IMR-90 (cell line): ENCODE measurements at regions not wholly inside any gene's neighbourhood (a gene's known extent, or its start where the extent isn't known, plus 50 kb on each side); places are given as distances from the start of the nearest gene placed in this dataset.

Source experiments
- ATAC-seq: fragments of 200-7000 bp; cut with Tn5 transposase; 2 replicates; pipeline ENCODE4 v1.9.1; 2020; ENCODE audit warnings: low read depth, mild to moderate bottlenecking, moderate library complexity
- BruUV-seq: library from RNA; stranded (reverse); fragments of 400-500 nt; replicated peaks from 2 replicates; lab custom pipeline; 2021; lab: Mats Ljungman, UMichigan
- CTCF ChIA-PET: fragments of 300-600 bp; formaldehyde crosslinking; extraction: SDS; loops from one replicate; lab custom pipeline; 2021; ENCODE audit warnings: antibody characterized with exemption; lab: Yijun Ruan, JAX
- POLR2A ChIA-PET: fragments of 300-600 bp; sonication (Branson Sonifier 250); formaldehyde crosslinking; loops from one replicate; lab custom pipeline; 2022; ENCODE audit warnings: antibody characterized with exemption; ENCODE audit not compliant: unreplicated experiment; lab: Charles Lee
- DNase-seq: peaks from one replicate; pipeline ENCODE4 v3.0.0; 2013
- H2AFZ ChIP-seq: replicated peaks from 2 replicates; pipeline ENCODE3; 2013; ENCODE audit warnings: low read length, mild to moderate bottlenecking; ENCODE audit not compliant: poor library complexity
- H2AK5ac ChIP-seq: 2 replicates; pipeline ENCODE4 v1.6.1; 2013; ENCODE audit warnings: low read depth, low read length, inconsistent platforms
- H2AK9ac ChIP-seq: replicated peaks from 2 replicates; pipeline ENCODE3; 2013; ENCODE audit warnings: mild to moderate bottlenecking, low read depth, low read length, moderate library complexity; ENCODE audit not compliant: poor library complexity
- H2BK120ac ChIP-seq: 2 replicates; pipeline ENCODE4 v1.6.1; 2013; ENCODE audit warnings: low read depth, low read length, inconsistent platforms
- H2BK15ac ChIP-seq: 3 replicates; pipeline ENCODE4 v1.6.1; 2013; ENCODE audit warnings: low read depth, low read length, inconsistent platforms
- H2BK20ac ChIP-seq: 2 replicates; pipeline ENCODE4 v1.6.1; 2013; ENCODE audit warnings: low read depth, mild to moderate bottlenecking, inconsistent platforms, low read length, moderate library complexity
- H2BK5ac ChIP-seq: 2 replicates; pipeline ENCODE4 v1.6.1; 2013; ENCODE audit warnings: mild to moderate bottlenecking, low read depth, low read length, inconsistent platforms; ENCODE audit not compliant: poor library complexity, severe bottlenecking
- H3K14ac ChIP-seq: replicated peaks from 2 replicates; pipeline ENCODE4 v1.6.1; 2013; ENCODE audit warnings: low read depth, low read length, inconsistent platforms
- H3K18ac ChIP-seq: 2 replicates; pipeline ENCODE4 v1.6.1; 2013; ENCODE audit warnings: low read depth, low read length, control low read depth
- H3K23ac ChIP-seq: 2 replicates; pipeline ENCODE4 v1.6.1; 2013; ENCODE audit warnings: low read depth, low read length, inconsistent platforms
- H3K27ac ChIP-seq: 2 replicates; pipeline ENCODE4 v1.5.1; 2013; ENCODE audit warnings: mild to moderate bottlenecking, control low read depth, low read length; ENCODE audit not compliant: insufficient read depth
- H3K27me3 ChIP-seq: 2 replicates; pipeline ENCODE4 v1.6.1; 2013; ENCODE audit warnings: low read length; ENCODE audit not compliant: control insufficient read depth, insufficient read depth
- H3K36me3 ChIP-seq: 2 replicates; pipeline ENCODE4 v1.6.1; 2013; ENCODE audit warnings: low read length, mixed read lengths; ENCODE audit not compliant: control insufficient read depth, insufficient read depth
- H3K4ac ChIP-seq: 2 replicates; pipeline ENCODE4 v1.6.1; 2013; ENCODE audit warnings: low read depth, low read length, inconsistent platforms
- H3K4me1 ChIP-seq: 2 replicates; pipeline ENCODE4 v1.6.1; 2013; ENCODE audit warnings: low read length, mixed read lengths; ENCODE audit not compliant: control insufficient read depth, insufficient read depth
- H3K4me2 ChIP-seq: 2 replicates; pipeline ENCODE4 v1.6.1; 2013; ENCODE audit warnings: low read depth, mild to moderate bottlenecking, control low read depth, low read length, moderate library complexity
- H3K4me3 ChIP-seq: 2 replicates; pipeline ENCODE4 v1.5.1; 2013; ENCODE audit warnings: low read depth, mild to moderate bottlenecking, control low read depth, low read length, moderate library complexity; ENCODE audit not compliant: insufficient read depth
- H3K56ac ChIP-seq: 2 replicates; pipeline ENCODE4 v1.6.1; 2013; ENCODE audit warnings: low read length, inconsistent platforms; ENCODE audit not compliant: insufficient read depth; ENCODE audit errors: extremely low read depth
- H3K79me1 ChIP-seq, 2 experiments: 2 replicates each; pipeline ENCODE4 v1.6.1; 2013; ENCODE audit warnings: low read length in 2 of 2, inconsistent platforms in 1 of 2, low read depth in 1 of 2
- H3K9ac ChIP-seq: 2 replicates; pipeline ENCODE4 v1.6.1; 2013; ENCODE audit warnings: low read depth, low read length, control low read depth
- H3K9me1 ChIP-seq: 2 replicates; pipeline ENCODE4 v1.6.1; 2013; ENCODE audit warnings: low read length, inconsistent platforms; ENCODE audit not compliant: insufficient read depth
- H3K9me3 ChIP-seq: 2 replicates; pipeline ENCODE4 v1.6.1; 2013; ENCODE audit warnings: low read length; ENCODE audit not compliant: control insufficient read depth, insufficient read depth
- H4K20me1 ChIP-seq: 2 replicates; pipeline ENCODE4 v1.6.1; 2013; ENCODE audit warnings: low read length, inconsistent platforms; ENCODE audit not compliant: insufficient read depth
- H4K5ac ChIP-seq: 2 replicates; pipeline ENCODE4 v1.6.1; 2013; ENCODE audit warnings: mild to moderate bottlenecking, low read depth, low read length, control low read depth
- H4K8ac ChIP-seq, 2 experiments: 2 replicates each; pipeline ENCODE4 v1.6.1; 2013; ENCODE audit warnings: low read depth in 2 of 2, low read length in 2 of 2, control low read depth in 1 of 2, inconsistent platforms in 1 of 2
- H4K91ac ChIP-seq: 2 replicates; pipeline ENCODE4 v1.6.1; 2013; ENCODE audit warnings: low read depth, low read length, inconsistent platforms; ENCODE audit not compliant: insufficient read depth
- BHLHE40 ChIP-seq: fragments of 150-350 bp; IDR thresholded peaks from 2 replicates; pipeline ENCODE4 v1.6.1; 2016; ENCODE audit warnings: mild to moderate bottlenecking, low read depth, low read length
- CEBPB ChIP-seq: IDR thresholded peaks from 2 replicates; pipeline ENCODE4 v1.6.1; 2012; ENCODE audit warnings: low read depth, low read length, improper control_type of control experiment
- CHD1 ChIP-seq: IDR thresholded peaks from 2 replicates; pipeline ENCODE4 v1.6.1; 2012; ENCODE audit warnings: low read depth, low read length, improper control_type of control experiment
- FOS ChIP-seq: fragments of 150-350 bp; IDR thresholded peaks from 2 replicates; pipeline ENCODE4 v1.6.1; 2016; ENCODE audit warnings: low read depth, low read length
- MAFK ChIP-seq: IDR thresholded peaks from 2 replicates; pipeline ENCODE4 v1.6.1; 2012; ENCODE audit warnings: low read depth, low read length, improper control_type of control experiment
- MAZ ChIP-seq: IDR thresholded peaks from 2 replicates; pipeline ENCODE4 v1.6.1; 2012; ENCODE audit warnings: low read depth, mild to moderate bottlenecking, low read length, improper control_type of control experiment, moderate library complexity, borderline replicate concordance
- NFE2L2 ChIP-seq: fragments of 150-350 bp; IDR thresholded peaks from 2 replicates; pipeline ENCODE4 v1.6.1; 2016; ENCODE audit warnings: low read depth, mild to moderate bottlenecking, low read length
- RAD21 ChIP-seq: IDR thresholded peaks from 2 replicates; pipeline ENCODE4 v1.6.1; 2012; ENCODE audit warnings: low read length, improper control_type of control experiment
- RCOR1 ChIP-seq: IDR thresholded peaks from 2 replicates; pipeline ENCODE4 v1.6.1; 2012; ENCODE audit warnings: mild to moderate bottlenecking, low read length, improper control_type of control experiment; ENCODE audit not compliant: insufficient replicate concordance
- RFX5 ChIP-seq: IDR thresholded peaks from 2 replicates; pipeline ENCODE4 v1.8.0; 2012; ENCODE audit warnings: low read depth, mild to moderate bottlenecking, low read length, moderate library complexity
- WGBS, 2 experiments: methylation state at CpG; one replicate each; pipeline versions ENCODE4 v1.1.5 to v1.1.7; 2013; ENCODE audit warnings: missing lambda C conversion rate in 2 of 2; ENCODE audit not compliant: insufficient read length in 1 of 2; ENCODE audit errors: extremely low coverage in 2 of 2; 5-methylcytosine and 5-hydroxymethylcytosine counted together
- dilution Hi-C: fragments of 300-500 bp; cut with HindIII; formaldehyde crosslinking; loops from one replicate; pipeline ENCODE4 v1.14.3; 2018; ENCODE audit warnings: low sequenced_read_pairs; ENCODE audit not compliant: unreplicated experiment
- in situ Hi-C: fragments of 300-500 bp; cut with MboI; formaldehyde crosslinking; loops from 3 replicates; pipeline ENCODE4 v1.14.3; 2019; ENCODE audit warnings: low sequenced_read_pairs, inconsistent platforms, mixed read lengths
- intact Hi-C: fragments of 100-400 bp; cut with micrococcal nuclease; formaldehyde crosslinking; loops from 2 replicates; pipeline ENCODE4 v1.10.0; 2022

DNA sequence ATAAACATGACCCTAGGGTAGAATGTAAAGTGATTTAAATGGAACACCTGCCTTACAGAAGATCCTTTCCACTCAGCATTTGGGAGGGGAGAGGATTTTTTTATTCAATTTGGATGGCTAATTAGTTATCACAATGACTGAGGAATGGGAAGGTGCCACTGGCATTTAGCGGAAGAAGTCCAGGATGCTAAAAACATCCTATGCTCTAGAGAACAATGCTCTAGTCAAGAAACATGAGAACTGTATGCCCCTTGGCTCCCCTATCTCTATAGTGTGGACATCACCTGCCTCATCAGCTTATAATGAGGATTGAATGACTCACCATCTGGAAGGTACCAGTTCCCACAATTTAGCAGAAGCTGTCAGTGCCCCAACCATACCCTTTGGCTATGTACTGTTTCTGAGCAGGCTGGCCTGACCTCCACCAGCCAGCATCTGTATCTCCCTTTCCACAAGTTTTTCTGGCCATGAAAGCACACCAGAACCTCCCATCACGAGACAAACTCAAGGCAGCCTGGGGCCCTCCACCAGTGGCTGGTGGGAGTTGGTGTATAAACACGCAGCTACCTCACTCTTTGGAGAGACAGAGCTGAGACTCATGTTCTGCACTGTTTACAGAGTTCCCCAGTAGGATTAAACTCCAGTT is 109.7 kb upstream of the VASH1 start:
- H2AK5ac ChIP-seq, result no peak overlapping the region
- no peaks in the 10 kb centered on the region for H3K4me1 ChIP-seq
- H2AK9ac ChIP-seq, result no peak overlapping the region
- no peak overlapping the region for H3K56ac ChIP-seq
- no peaks in the 10 kb centered on the region for H3K9me1 ChIP-seq
- H3K4me3 ChIP-seq, result no peak overlapping the region
- H2BK5ac ChIP-seq, result no peak overlapping the region
- no peak overlapping the region for H2AFZ ChIP-seq
- H2BK20ac ChIP-seq, result no peak overlapping the region
- H4K8ac ChIP-seq, result no peak overlapping the region
- H4K20me1 ChIP-seq, result no peaks in the 10 kb centered on the region
- H3K23ac ChIP-seq, result no peak overlapping the region
- H3K4me2 ChIP-seq, result no peak overlapping the region
- CTCF ChIA-PET, result no interaction called here
- in situ Hi-C loops (no loop called here), intact Hi-C loops (no loop called here), dilution Hi-C loops (no loop called here)
- DNase-seq (no peak), ATAC-seq (no peak)
- no peak overlapping the region for H3K27ac ChIP-seq
- H2BK120ac ChIP-seq, result no peak overlapping the region
- BruUV-seq, result no TSS peak
- no peak overlapping the region for H3K18ac ChIP-seq
- H3K9ac ChIP-seq, result no peak overlapping the region
- H3K27me3 ChIP-seq, result no peaks in the 10 kb centered on the region
- H3K79me1 ChIP-seq, result no peaks in the 10 kb centered on the region
- TF ChIP-seq BHLHE40 (no peak), RFX5 (no peak), MAZ (no peak), CHD1 (no peak), RAD21 (no peak), NFE2L2 (no peak), RCOR1 (no peak), MAFK (no peak), FOS (no peak), CEBPB (no peak)
- no peak overlapping the region for H4K5ac ChIP-seq
- H2BK15ac ChIP-seq, result no peak overlapping the region
- H4K91ac ChIP-seq, result no peak overlapping the region
- H3K14ac ChIP-seq, result no peak overlapping the region
- no peak overlapping the region for H3K4ac ChIP-seq
- no peaks in the 10 kb centered on the region for H3K9me3 ChIP-seq
- POLR2A ChIA-PET, result no interaction called here
- no CpG with 5 or more reads among the region's 3 CpGs for WGBS, 2 experiments
- H3K36me3 ChIP-seq, result no peaks in the 10 kb centered on the region
